GM21515 (cell line): ENCODE measurements at regions not wholly inside any gene's neighbourhood (a gene's known extent, or its start where the extent isn't known, plus 50 kb on each side); places are given as distances from the start of the nearest gene placed in this dataset.

Experiments used
- ATAC-seq: cut with Tn5 transposase; IDR thresholded peaks from one replicate; pipeline ENCODE4 v1.9.1; 2021; ENCODE audit not compliant: unreplicated experiment

DNA sequence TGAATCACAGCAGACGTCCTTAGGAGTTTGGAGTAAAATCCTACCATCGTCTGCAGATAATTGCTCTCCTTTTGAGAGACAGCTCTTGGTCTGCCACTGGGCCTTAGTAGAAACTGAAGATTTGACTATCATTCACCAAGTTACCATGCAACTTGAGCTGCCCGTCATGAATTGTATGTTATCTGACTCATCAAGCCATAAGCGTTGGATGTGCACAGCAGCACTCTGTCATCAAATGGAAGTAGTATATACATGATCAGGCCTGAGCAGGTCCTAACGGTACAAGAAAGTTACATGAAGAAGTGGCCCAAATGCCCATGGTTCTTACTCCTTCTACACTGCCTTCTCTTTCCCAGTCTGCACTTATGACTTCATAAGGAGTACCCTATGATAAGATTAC, 317.8 kb downstream of the GPATCH2 start:
- ATAC-seq: no peak

DNA sequence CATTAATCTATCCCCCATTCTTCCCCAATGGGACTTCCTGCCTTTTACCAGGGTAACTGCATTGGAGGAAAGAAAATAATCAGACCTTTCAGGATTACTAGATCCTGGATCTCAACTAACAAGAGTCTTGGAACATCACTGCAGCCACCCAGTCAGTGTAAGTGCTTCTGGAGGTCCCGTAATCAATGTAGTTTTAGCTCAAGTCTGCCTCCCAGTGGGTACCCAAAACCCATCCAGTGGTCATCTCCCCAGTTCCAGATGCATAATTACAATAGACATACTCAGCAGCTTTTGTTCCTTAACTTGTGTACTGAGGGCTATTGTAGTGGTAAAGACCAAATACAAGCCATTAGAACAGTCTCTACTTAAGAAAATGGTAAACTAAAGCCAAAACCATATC, 319.1 kb downstream of the GPATCH2 start:
- ATAC-seq: no peak

DNA sequence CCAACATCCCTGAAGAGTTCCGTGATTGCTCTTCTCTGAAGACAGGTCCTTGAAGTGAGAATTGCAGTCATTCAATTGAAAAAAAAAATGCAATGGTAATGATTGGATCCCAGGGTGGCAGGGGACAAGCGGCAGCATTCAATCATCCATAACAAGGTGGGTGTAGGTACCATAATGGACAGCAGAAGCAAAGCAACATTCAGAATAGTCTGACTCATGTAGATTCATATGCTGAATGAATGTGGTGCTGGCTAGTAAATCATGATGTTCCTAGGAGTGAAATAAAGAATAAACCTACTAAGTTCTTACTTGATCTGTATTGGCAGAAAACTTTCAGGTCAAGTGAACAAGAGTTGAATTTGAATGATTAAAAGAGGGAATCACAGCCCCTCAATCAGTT, 319.6 kb downstream of the GPATCH2 start:
- ATAC-seq: no peak

DNA sequence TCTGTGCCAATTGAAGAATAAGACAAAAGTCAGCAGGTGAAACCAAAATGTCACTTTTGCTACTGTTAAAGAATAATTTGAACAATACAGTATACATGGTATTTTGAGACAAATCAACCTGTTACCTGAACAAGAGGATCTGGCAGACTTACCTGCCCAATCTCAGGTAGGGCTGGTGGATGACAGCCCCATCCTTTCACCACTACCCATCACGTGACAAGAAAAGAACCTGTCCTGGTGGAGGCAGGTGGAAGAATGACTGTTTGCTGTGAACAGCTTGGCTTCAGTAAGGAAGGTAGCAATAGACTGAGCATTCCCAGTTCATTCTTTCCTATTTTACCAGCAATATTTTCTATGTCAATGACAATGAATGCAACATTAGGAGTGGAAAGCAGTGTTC, 349.6 kb downstream of the GPATCH2 start:
- ATAC-seq: no peak

DNA sequence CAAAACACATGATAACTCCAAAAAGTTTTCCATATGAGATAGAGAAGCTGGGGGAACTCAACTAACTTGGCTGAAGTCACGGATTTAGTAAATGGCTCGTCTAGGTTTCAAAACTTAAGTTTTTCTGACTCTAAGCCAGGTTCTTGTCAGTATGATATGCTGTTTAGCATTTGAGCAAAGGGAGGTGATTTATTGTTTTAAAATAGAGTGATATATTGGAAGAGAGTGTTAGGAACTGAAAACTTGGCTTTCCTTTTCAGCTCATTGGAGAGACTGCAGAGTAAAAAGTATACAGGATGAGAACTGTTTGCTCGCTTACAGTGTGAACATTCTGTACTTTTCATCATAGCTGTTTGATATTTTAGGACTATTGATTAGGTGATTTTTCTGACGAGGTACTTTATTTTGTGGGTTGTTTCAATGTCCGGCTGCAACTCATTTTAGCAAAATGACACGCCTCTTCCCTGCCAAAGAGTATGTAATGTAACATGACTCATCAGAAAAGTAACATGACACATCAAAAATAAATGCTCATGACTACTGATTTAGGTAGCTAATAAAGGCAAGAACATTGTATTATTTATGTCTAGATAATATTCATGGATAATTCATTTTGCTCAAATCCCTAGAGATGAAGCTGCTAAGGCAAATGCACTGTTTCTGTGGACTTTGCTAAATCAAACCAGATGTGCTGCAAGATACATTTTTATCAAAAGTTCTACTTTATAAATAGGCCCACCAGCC, 355.1 kb downstream of the GPATCH2 start:
- peak; percentile 12 for ATAC-seq

DNA sequence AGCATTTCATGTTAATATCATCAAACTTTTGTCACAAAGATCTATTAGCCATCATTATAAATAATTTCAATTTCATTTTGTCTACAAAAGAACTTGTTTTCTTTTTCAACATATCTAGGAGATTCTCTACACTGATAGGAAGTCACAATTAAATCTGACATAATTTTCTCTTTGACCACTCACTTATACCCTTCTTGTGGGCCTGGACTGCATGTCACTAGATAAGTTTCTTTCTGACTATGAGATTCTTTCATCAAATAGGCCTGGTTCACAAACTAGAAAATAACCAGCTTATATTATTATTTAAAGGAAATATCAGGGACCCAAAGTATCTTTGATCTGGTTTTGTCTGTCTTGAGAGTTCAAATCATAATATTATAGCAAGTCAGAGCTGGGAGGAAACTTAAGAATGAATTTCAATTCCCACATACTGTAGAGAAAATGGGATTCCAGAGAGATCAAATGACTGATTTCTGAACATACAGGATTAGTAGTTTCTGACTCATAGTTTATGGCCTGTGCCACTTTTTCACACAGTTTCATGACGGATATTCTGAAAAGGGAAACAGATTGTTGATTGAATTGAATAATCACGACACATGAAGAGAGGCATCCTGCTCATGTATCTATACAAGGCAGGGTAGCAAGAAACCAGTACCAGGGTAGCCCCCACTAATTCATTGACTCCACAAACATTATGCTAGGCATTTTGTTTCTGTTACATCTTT, 355.8 kb downstream of the GPATCH2 start:
- ATAC-seq: peak; percentile 36

DNA sequence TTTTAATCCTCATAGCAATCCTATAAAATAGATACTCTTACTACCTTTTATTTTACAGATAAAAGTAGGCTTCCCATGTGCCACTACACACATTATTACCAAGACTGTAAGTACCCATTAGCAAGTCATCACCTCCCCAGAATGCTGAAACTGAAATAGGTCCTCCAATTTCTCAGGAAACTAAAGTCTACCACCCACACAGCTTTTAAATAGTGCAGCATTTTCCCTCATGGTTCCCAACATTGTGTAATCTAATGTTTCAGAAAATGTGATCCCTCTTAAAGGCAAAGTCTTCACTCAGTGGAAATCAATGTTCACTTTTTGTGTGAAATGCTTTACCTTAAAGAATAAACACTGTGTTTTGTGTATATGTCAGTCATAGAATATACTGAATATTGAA, 356.5 kb downstream of the GPATCH2 start:
- no peak for ATAC-seq

DNA sequence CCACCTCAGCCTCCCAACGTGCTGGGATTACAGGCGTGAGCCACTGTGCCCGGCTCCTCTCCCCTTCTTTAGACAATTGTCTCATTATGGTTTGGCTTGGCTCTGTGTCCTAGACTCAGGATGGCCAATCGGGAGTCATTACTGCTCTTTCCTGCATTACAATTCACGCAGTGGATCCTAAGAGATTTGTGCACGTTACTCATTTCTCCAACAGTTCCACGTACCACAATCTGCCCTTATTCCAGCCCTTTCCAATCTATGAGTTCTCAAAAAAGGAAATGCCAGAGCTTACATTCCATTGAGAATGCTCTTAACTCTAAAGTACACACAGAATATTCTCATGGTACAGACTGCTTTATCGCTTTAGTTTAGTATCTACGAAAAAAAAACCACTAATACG, 357.0 kb downstream of the GPATCH2 start:
- no peak for ATAC-seq

DNA sequence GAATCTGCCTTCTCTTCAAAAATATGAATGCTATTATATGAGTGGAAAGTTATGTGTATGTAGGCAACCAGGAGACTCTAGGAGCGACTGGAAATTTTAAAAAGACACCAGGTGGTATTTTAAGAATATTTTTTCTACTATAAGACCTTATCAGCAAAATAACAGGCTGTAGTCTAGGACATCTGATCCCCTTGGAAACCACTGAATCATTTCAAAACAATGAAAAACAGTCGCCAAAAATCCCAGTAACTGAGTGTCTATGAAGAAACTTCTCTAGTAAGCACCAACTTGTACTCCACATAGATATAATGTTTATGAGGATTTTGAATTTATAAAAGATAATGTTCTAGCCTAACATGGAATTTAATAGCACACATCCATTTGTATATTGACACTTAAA, 358.5 kb downstream of the GPATCH2 start:
- ATAC-seq: no peak

DNA sequence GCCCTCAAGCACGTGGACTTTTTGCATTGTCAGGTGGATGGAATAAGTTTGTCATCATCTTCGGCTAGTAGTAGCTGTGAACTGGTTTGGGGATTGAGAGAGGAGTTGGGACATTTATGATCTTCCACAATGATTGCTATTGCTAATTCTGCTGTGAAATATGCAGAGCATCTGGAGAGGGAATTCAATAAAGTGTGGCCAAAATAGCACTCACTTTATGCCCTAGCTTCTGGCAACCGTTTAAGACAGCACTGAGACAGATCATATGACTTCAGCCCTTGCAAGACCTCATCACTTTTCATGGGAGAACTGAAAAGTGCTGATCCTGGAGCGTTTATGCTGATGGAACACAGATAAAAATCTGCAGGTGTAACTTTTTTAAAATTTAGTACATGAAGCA, 360.8 kb downstream of the GPATCH2 start:
- no peak for ATAC-seq

DNA sequence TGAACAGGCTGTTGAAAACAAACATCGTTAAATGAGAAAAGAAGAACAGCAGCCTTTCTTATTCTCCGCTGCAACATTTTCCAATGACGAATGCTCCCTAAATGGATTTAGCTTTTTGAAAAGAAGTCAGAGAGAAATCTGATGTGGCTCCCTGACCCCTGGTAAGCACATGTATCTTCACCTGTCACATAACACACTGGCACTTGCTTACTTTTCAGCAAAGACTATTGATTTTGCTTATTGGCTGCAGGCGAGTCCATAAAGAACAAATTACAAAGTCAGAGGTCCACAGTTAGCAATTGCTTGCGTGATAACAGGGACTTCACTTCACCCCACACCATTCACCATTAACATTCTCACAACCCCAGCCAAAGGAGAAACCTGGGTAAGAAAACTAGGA, 362.8 kb downstream of the GPATCH2 start:
- no peak for ATAC-seq

DNA sequence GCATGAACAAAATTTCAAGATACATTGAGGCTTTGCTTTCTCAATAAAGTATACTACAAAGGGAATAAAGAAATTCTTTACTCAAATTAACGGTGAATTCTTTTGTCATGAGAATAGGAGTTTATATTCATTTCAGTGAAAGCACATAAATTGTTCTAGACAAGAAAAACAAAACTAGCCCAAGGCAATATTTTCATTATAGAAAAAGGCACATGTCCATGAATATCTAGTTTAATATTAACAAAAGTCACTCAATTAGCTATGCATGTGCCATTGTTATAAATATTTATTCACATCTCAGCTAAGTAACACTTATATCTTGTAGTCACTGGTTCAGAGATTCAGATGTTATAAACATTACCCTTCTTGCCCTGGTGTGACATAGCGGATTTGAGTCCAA, 369.3 kb downstream of the GPATCH2 start:
- ATAC-seq: no peak

DNA sequence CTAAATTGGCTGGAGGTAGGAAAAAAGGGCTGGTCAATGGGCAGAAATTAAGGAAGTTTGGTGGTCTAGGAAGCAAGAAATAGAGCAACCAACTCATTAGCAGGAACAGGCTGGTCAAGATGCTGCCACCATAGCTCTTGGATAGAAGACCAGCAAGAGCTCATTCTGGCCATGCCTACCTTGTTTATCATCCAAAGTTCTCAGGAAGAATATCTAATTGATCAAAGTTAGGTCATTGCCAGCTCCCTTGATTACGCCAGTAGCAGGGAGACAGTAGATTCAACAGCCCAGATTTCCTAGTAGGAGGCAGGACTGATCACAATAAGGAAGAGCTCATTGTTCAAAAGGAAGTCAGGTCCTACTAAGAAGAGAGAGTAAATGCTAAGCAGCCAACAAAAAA, 370.2 kb downstream of the GPATCH2 start:
- ATAC-seq: no peak

DNA sequence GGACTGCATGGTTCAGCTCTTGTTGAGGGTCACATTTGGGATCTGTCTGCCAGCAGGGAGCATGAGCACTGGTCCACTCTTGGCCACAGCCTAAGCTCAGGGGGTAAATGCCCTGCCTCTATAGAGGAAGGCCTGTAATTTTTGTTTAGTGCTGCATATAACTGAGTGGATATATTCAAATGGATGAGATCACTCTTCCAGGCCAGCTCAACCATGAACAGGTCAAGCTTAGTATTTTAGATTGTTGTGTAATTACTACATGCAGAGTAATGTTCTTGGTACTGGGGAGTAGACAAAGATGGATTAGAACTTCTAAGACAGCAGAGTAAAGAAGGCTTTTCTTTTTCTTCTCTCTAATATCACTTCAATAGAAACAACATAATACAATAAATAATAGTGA, 376.9 kb downstream of the GPATCH2 start:
- ATAC-seq: no peak

DNA sequence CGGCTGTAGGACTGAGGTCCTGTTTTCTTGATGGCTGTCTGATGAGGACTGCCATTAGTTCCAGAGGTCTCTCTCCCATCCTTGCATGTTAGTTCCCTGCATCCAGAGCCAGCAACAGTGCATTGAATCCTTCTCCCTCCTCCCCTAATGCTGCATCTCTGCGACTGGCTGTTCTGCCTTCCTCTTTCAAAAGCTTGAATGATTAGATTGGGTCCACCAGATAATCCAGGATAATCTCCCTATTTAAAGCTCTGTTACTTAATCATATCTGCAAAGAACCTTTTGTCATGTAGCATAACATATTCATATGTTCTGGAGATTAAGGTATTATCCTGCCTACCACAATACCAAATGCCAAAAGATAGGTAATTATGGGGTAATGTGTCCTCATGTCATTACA, 377.5 kb downstream of the GPATCH2 start:
- no peak for ATAC-seq

DNA sequence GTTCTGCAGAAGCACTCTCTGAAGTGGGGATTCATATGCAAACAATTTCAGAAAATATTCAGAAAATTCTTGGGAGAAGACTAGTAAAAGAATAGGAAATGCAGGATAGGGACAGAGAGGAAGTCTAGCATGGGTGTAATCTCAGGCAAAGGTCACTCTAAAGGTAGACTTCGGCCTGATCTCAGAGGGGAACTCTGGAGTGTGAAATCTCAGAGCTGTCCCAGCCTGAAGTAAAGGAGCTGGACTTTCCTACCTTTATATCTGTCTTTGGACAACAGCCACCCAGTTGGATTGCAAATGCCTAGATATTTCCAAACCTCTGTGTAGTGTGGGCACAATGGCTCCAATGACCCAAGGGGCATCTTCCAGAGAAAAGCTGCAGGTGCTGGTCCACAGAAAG, 379.8 kb downstream of the GPATCH2 start:
- ATAC-seq: no peak

DNA sequence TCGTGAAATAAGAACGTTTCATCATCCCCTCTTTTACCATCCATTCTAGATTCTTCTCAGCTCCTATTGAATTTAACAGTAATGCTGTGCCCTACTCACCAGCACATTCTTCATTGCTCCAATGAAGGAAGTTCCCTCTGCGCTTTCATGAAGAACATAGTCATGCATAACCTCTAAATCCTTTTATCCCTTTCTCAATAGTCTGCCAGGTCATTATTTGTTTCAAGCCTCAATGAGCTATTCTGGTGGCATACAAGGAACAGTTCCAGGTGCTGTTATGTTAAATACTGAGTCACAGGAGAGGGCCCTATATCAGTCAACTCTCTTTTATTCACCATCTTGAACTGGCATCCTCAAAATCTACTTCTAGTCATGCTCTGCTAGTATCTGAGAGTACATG, 381.0 kb downstream of the GPATCH2 start:
- ATAC-seq: no peak

DNA sequence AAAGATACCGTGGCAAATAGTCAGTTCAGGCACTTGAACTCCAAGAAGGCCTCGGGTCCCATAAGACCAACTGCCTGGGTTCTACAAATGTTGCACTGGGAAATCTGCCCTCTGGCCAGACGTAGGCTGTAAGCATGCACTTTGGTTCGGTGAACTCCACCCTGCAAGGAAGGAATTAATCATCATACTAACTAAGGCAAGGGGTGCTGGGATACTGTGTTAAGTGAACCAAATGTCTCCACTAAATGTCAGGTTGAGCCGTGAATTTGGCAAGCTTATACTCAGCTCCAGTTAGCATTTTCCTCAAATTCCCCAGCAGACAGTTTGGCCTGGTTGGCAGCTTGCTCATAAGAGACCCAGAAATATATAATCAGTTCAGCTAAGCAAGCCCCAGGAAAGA, 385.9 kb downstream of the GPATCH2 start:
- no peak for ATAC-seq

DNA sequence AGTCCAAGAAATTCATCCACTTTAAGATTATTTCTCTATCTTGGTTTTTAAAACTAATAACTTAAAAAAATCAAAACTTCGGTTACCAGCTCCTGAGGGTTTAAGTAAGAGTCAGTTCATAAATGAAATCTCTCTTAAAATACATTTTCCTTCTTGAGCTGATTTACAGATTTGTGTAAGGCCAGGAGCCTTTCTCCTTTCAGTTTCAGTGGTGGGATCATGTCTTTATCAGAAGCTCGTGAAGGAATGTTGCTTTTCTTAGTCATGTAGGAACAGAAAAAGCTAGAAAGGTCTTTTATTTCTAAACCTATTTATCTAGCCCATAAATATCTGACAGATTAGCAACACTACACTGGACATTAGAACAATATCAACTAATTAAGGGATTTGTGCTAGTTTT, 390.2 kb downstream of the GPATCH2 start:
- no peak for ATAC-seq

DNA sequence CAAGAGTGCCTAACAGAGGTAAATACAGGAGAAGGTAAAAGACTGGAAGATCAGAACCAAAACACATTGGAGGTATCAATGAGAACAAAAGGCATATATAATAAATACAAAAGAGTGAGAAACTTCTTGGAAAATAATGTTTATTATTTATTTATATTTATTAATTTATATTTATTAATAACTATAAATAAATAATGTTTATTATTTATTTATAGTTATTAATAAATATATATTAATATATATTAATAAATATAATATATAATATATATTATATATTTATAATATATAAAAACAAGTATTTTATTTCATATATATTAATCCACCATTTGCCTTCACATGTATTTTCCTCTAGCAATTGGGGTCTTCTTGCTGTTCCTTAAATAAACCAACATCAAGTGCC, 391.9 kb downstream of the GPATCH2 start:
- ATAC-seq: no peak

DNA sequence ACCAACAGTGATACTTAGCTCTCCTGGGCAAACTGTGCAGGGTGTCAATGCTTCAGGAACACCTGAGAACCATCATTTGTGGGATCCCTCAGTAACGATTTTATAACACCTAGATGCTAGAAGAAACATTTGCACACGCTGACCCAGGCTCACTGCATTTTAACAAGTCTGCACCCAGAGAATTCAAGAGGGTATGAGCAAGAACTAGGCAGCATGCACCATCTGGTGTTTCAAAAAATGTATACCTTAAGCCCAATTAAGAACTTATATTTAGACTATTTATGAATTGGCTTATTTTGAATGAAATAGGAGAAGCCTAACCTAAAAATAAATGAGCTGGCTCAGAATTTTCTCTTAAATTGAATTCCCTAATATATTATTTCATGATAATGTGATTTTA, 400.5 kb downstream of the GPATCH2 start:
- no peak for ATAC-seq

DNA sequence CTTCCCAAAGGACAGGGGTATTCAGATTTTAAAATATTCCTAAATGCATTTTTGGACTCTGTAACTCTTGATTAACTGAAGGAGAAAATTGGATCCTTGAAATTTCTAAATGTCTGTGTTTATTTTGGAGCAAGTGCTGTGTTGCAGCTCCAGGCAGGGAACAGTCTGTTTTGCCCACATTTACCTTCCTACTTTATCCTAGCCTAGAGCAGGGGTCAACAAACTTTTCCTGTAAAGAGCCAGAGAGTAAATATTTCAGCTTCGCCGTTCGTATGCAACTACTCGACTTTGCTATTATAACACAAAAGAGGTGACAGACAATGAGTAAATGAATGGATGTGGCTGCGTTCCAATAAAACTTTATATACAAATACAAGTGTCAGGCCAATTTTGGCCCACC, 402.2 kb downstream of the GPATCH2 start:
- ATAC-seq: no peak

DNA sequence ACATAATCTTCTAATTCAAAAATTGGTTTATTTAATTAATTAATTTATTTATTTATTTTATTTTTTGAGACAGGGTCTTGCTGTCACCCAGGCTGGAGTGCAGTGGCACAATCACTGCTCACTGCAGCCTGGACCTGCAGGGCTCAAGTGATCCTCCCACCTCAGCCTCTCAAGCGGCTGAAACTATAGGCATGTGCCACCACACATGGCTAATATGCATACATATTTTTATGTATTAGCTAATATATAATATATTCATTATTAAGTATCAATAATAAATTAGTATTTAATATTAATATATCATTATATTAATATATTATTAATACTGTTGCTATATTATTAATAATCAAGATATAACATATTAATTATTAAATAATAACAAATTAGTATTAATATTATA, 406.7 kb downstream of the GPATCH2 start:
- ATAC-seq: no peak
